ENCODE measurements at regions not wholly inside any gene's neighbourhood (a gene's known extent, or its start where the extent isn't known, plus 50 kb on each side); places are given as distances from the start of the nearest gene placed in this dataset.
"Not testable (repeated sequence)": the region's sequence is repeated elsewhere in the genome, so short reads cannot be mapped to it uniquely, and the experiment has no call there.

GRCh38 chr13:88718781-88719180, 1047.6 kb downstream of the SLITRK5 start (continued):
- TF ChIP-seq ZNF155 (tag by site-specific recombination; IDR thresholded peaks at IDR 0.05) (no peak), ZNF121 (tag by site-specific recombination; IDR thresholded peaks at IDR 0.05) (no peak), ZNF169 (tag by site-specific recombination; IDR thresholded peaks at IDR 0.05) (no peak), ZNF571 (tag by site-specific recombination; IDR thresholded peaks at IDR 0.05) (no peak)

- Histone ChIP-seq H3K36me3 (ENCODE audit: control insufficient read depth in 2 of 2, insufficient read depth in 1 of 2, low read length in 2 of 2) (no peaks in the 10 kb centered on the region), H3K9me3 (ENCODE audit: control insufficient read depth, insufficient read depth, low read depth, low read length) (no peaks in the 10 kb centered on the region), H3K27ac (ENCODE audit: extremely low read depth, low read depth, low read length) (no peak overlapping the region), H3K4me1 (ENCODE audit: control insufficient read depth, insufficient read depth, low read length) (no peaks in the 10 kb centered on the region), H3K4me3 (ENCODE audit: low read depth, low read length) (no peak overlapping the region)
- ChIA-PET POLR2A (no interaction called here), CTCF (no interaction called here)
- TF ChIP-seq ZNF248 (tag by site-specific recombination; IDR thresholded peaks at IDR 0.05) = no peak
Observed at GRCh38 chr13:88726075-88726474, 1054.9 kb downstream of the SLITRK5 start.

- H3K4me3 ChIP-seq (ENCODE audit: low read depth, low read length); H3K9me3 ChIP-seq (ENCODE audit: control insufficient read depth, insufficient read depth, low read depth, low read length); H3K4me1 ChIP-seq (ENCODE audit: control insufficient read depth, insufficient read depth, low read length); H3K27ac ChIP-seq (ENCODE audit: extremely low read depth, low read depth, low read length); CTCF ChIA-PET; H3K36me3 ChIP-seq (ENCODE audit: control insufficient read depth in 2 of 2, insufficient read depth in 1 of 2, low read length in 2 of 2); POLR2A ChIA-PET: not testable (repeated sequence)
Observed at GRCh38 chr13:88727236-88727635, 1056.1 kb downstream of the SLITRK5 start.

GRCh38 chr13:88729605-88730004, 1058.4 kb downstream of the SLITRK5 start:
- H3K27ac ChIP-seq (ENCODE audit: extremely low read depth, low read depth, low read length) = no peak overlapping the region
- CTCF ChIA-PET = no interaction called here
- H3K9me3 ChIP-seq (ENCODE audit: control insufficient read depth, insufficient read depth, low read depth, low read length) = no peaks in the 10 kb centered on the region
- no peaks in the 10 kb centered on the region for H3K4me1 ChIP-seq (ENCODE audit: control insufficient read depth, insufficient read depth, low read length)
- TF ChIP-seq OSR2 (tag by site-specific recombination; IDR thresholded peaks at IDR 0.05) (no peak), ZNF629 (tag by site-specific recombination; IDR thresholded peaks at IDR 0.05) (no peak), ZNF223 (tag by site-specific recombination; IDR thresholded peaks at IDR 0.05) (no peak), ZBTB20 (tag by site-specific recombination; IDR thresholded peaks at IDR 0.05) (no peak), ZNF23 (tag by site-specific recombination; IDR thresholded peaks at IDR 0.05; ENCODE audit: borderline replicate concordance) (no peak), GLI4 (tag by site-specific recombination; IDR thresholded peaks at IDR 0.05) (no peak), ZNF211 (tag by site-specific recombination; IDR thresholded peaks at IDR 0.05; ENCODE audit: low read depth) (no peak), PRDM10 (tag by site-specific recombination; IDR thresholded peaks at IDR 0.05) (no peak), ZNF324 (tag by site-specific recombination; IDR thresholded peaks at IDR 0.05) (no peak), BCL11B (tag by site-specific recombination; IDR thresholded peaks at IDR 0.05; ENCODE audit: low read depth) (no peak), ZNF174 (tag by site-specific recombination; IDR thresholded peaks at IDR 0.05) (no peak), ZNF677 (tag by site-specific recombination; IDR thresholded peaks at IDR 0.05) (no peak), KLF16 (tag by site-specific recombination; IDR thresholded peaks at IDR 0.05) (no peak)
- no peaks in the 10 kb centered on the region for H3K36me3 ChIP-seq (ENCODE audit: control insufficient read depth in 2 of 2, insufficient read depth in 1 of 2, low read length in 2 of 2)
- POLR2A ChIA-PET = no interaction called here
- H3K4me3 ChIP-seq (ENCODE audit: low read depth, low read length) = no peak overlapping the region

Measured in HEK293 (cell line).